ENCODE measurements at regions not wholly inside any gene's neighbourhood (a gene's known extent, or its start where the extent isn't known, plus 50 kb on each side); places are given as distances from the start of the nearest gene placed in this dataset.
A peak's percentile ranks its signal among the peaks of the same experiment; 100 is the strongest.

DNA sequence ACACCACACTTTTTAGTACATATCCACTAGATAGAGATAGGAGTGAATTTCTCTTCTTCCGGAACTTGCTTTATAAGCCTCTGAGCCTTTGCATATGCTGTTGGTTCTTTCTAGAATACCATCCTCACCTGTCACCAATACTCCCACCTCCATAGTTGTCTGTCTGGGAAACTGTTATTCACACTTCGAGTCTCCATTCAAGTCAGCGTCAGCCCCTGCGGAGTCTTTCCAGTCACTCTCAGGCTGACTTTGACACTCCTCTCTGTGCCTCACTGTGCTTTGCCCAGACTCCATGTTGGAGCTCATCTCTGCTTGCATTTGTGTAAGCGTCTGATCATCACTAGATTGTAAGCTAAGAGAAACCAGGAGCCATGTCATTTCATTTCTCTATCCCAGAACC lies 66.5 kb upstream of the NRBF2 start:
- peaks cover 5% of the 10 kb centered on the region for H3K4me1 ChIP-seq (ENCODE audit: insufficient read depth, poor library complexity, severe bottlenecking)
- no peak overlapping the region for H3K4me3 ChIP-seq (ENCODE audit: severe bottlenecking)
- no peak overlapping the region for H3K27ac ChIP-seq (ENCODE audit: poor library complexity, severe bottlenecking)
- no peak for DNase-seq (ENCODE audit: low spot score)
- TF ChIP-seq, protein P1, sequence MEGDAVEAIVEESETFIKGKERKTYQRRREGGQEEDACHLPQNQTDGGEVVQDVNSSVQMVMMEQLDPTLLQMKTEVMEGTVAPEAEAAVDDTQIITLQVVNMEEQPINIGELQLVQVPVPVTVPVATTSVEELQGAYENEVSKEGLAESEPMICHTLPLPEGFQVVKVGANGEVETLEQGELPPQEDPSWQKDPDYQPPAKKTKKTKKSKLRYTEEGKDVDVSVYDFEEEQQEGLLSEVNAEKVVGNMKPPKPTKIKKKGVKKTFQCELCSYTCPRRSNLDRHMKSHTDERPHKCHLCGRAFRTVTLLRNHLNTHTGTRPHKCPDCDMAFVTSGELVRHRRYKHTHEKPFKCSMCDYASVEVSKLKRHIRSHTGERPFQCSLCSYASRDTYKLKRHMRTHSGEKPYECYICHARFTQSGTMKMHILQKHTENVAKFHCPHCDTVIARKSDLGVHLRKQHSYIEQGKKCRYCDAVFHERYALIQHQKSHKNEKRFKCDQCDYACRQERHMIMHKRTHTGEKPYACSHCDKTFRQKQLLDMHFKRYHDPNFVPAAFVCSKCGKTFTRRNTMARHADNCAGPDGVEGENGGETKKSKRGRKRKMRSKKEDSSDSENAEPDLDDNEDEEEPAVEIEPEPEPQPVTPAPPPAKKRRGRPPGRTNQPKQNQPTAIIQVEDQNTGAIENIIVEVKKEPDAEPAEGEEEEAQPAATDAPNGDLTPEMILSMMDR (IDR thresholded peaks at IDR 0.05; ENCODE audit: poor library complexity, severe bottlenecking), result no peak
- no peaks in the 10 kb centered on the region for H3K27me3 ChIP-seq (ENCODE audit: insufficient read depth, poor library complexity, severe bottlenecking)
- no peaks in the 10 kb centered on the region for H3K36me3 ChIP-seq (ENCODE audit: low read depth)
- no peak for ATAC-seq (ENCODE audit: low read depth)
- no peaks in the 10 kb centered on the region for H3K9me3 ChIP-seq (ENCODE audit: severe bottlenecking)

DNA sequence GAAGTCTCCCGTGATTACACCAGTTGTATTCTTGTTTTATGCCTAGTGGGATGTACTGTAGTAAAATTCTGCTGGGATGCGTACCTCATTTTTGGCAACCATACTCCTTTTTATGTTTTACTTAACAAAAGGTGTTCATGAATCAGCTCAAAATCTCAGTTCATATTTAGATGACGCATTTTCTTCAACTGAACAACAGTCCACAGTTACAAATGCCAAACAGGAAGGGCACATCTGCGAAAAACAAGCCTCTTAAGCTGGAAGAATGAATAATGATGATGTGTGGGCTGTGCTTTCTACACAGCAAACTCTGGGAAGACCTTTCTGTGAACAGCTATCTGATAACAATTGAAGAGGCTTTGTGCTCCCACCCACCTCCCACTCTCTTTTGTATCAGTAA lies 68.4 kb upstream of the NRBF2 start:
- no peaks in the 10 kb centered on the region for H3K36me3 ChIP-seq (ENCODE audit: low read depth)
- TF ChIP-seq, protein P1 (IDR thresholded peaks at IDR 0.05; ENCODE audit: poor library complexity, severe bottlenecking), result no peak
- DNase-seq (ENCODE audit: low spot score) (no peak), ATAC-seq (ENCODE audit: low read depth) (peak; percentile 64)
- no peaks in the 10 kb centered on the region for H3K9me3 ChIP-seq (ENCODE audit: severe bottlenecking)
- no peak overlapping the region for H3K27ac ChIP-seq (ENCODE audit: poor library complexity, severe bottlenecking)
- H3K4me3 ChIP-seq (ENCODE audit: severe bottlenecking), result no peak overlapping the region
- peaks cover 5% of the 10 kb centered on the region for H3K4me1 ChIP-seq (ENCODE audit: insufficient read depth, poor library complexity, severe bottlenecking)
- H3K27me3 ChIP-seq (ENCODE audit: insufficient read depth, poor library complexity, severe bottlenecking), result no peaks in the 10 kb centered on the region

DNA sequence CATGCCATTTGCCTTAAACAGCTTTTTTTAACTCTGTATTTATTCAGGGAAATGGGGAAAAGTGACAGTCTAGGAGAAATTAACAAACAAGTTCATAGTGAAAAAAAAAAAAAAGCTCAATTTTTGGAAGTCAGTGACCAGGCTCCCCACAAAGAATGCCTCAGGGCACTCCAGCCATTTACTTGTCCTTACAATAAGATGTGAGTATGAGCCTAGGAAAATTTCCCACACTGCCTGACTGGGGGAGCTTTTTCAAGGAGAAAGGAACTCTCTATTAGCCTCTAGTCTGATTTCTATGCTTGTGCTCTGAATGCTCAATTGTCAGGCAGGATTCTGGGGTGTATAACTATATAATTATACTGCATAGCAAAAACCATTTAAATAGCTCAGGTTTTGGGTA lies 74.9 kb upstream of the NRBF2 start:
- Histone ChIP-seq H3K27ac (ENCODE audit: poor library complexity, severe bottlenecking) (no peak overlapping the region), H3K4me1 (ENCODE audit: insufficient read depth, poor library complexity, severe bottlenecking) (peaks cover 5% of the 10 kb centered on the region), H3K4me3 (ENCODE audit: severe bottlenecking) (no peak overlapping the region), H3K36me3 (ENCODE audit: low read depth) (no peaks in the 10 kb centered on the region), H3K27me3 (ENCODE audit: insufficient read depth, poor library complexity, severe bottlenecking) (peaks cover 6% of the 10 kb centered on the region), H3K9me3 (ENCODE audit: severe bottlenecking) (no peaks in the 10 kb centered on the region)
- TF ChIP-seq, protein P1 (IDR thresholded peaks at IDR 0.05; ENCODE audit: poor library complexity, severe bottlenecking), result no peak
- DNase-seq (ENCODE audit: low spot score) (no peak), ATAC-seq (ENCODE audit: low read depth) (no peak)

DNA sequence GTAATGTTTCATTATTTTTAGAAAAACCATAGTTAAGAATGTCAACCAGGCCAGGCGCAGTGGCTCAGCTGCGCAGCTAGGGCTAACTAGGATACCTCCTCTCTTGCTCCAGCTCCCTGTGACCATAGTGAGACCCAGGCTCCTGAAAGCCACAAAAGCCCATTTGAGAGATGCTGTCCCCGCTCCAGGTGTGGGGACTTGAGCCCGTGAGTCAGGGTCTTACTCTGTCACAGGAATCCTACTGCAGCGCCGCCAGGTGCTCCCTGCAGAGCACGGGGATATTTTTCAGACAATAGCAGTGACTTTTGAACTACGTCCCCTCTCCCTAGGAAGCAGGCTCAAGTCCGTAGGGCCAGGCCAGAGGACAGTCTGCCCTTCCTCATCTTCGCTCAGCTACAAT lies 75.6 kb upstream of the NRBF2 start:
- H3K4me3 ChIP-seq (ENCODE audit: severe bottlenecking), result no peak overlapping the region
- H3K4me1 ChIP-seq (ENCODE audit: insufficient read depth, poor library complexity, severe bottlenecking), result peaks cover 5% of the 10 kb centered on the region
- ATAC-seq (ENCODE audit: low read depth), result no peak
- DNase-seq (ENCODE audit: low spot score), result no peak
- no peaks in the 10 kb centered on the region for H3K36me3 ChIP-seq (ENCODE audit: low read depth)
- TF ChIP-seq, protein P1 (IDR thresholded peaks at IDR 0.05; ENCODE audit: poor library complexity, severe bottlenecking), result no peak
- H3K27ac ChIP-seq (ENCODE audit: poor library complexity, severe bottlenecking), result no peak overlapping the region
- H3K27me3 ChIP-seq (ENCODE audit: insufficient read depth, poor library complexity, severe bottlenecking), result peaks cover 6% of the 10 kb centered on the region
- H3K9me3 ChIP-seq (ENCODE audit: severe bottlenecking), result no peaks in the 10 kb centered on the region

DNA sequence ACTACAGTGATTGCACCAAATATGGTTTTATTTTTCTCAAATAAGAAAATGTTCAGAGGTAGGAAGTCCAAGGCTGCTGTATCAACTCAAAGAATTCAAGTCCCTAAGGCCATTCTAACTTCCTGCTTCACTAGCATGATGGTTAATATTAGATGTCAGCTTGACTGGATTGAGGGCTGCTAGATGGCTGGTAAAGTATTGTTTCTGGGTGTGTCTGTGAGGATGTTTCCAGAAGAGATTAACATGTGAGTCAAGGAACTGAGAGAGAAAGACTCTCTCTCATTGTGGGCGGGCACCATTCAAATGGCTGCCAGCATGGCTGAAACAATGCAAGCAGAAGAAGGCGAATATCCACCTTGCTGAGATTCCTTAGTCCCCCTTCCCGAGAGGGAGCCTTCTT lies 77.4 kb upstream of the NRBF2 start:
- Histone ChIP-seq H3K9me3 (ENCODE audit: severe bottlenecking) (no peaks in the 10 kb centered on the region), H3K4me1 (ENCODE audit: insufficient read depth, poor library complexity, severe bottlenecking) (peaks cover 5% of the 10 kb centered on the region), H3K27me3 (ENCODE audit: insufficient read depth, poor library complexity, severe bottlenecking) (peaks cover 6% of the 10 kb centered on the region), H3K27ac (ENCODE audit: poor library complexity, severe bottlenecking) (no peak overlapping the region), H3K36me3 (ENCODE audit: low read depth) (no peaks in the 10 kb centered on the region), H3K4me3 (ENCODE audit: severe bottlenecking) (no peak overlapping the region)
- TF ChIP-seq, protein P1 (IDR thresholded peaks at IDR 0.05; ENCODE audit: poor library complexity, severe bottlenecking), result no peak
- no peak for ATAC-seq (ENCODE audit: low read depth)
- no peak for DNase-seq (ENCODE audit: low spot score)

Measured in RWPE2 (cell line).